ENCODE measurements at regions not wholly inside any gene's neighbourhood (a gene's known extent, or its start where the extent isn't known, plus 50 kb on each side); places are given as distances from the start of the nearest gene placed in this dataset.

DNA sequence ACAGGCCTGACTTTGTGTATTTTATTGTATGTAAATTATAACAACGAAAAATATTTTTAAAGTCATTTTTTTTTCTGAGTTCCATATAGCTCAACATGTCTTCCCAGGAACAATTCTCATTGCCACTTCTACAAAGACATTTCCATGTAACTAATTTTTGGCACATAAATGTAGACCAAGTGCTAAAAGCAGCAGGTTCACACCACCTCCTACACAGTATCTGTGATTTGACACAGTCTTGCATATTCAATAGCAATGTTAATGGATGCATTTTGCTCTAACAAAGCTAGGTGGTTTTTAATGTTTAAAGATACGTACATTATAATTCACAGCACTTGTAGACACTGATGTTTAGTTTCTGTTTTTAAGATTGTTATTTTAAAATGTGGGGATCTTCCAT is 346.5 kb downstream of the GPAM start:
- TF ChIP-seq POLR2AphosphoS5 (IDR thresholded peaks at IDR 0.05; ENCODE audit: low read depth, low read length): no peak
- TF ChIP-seq POLR2A (IDR thresholded peaks at IDR 0.05; ENCODE audit: low read depth, low read length): no peak
- TF ChIP-seq SPI1 (IDR thresholded peaks at IDR 0.05; ENCODE audit: low read depth, low read length): no peak
- TF ChIP-seq TAF1 (IDR thresholded peaks at IDR 0.05; ENCODE audit: low read depth, low read length): no peak
- TF ChIP-seq PAX5 (IDR thresholded peaks at IDR 0.05; ENCODE audit: insufficient read depth, low read length, severe bottlenecking): no peak

All from GM12891 (cell line).